ENCODE measurements at regions not wholly inside any gene's neighbourhood (a gene's known extent, or its start where the extent isn't known, plus 50 kb on each side); places are given as distances from the start of the nearest gene placed in this dataset.

DNA sequence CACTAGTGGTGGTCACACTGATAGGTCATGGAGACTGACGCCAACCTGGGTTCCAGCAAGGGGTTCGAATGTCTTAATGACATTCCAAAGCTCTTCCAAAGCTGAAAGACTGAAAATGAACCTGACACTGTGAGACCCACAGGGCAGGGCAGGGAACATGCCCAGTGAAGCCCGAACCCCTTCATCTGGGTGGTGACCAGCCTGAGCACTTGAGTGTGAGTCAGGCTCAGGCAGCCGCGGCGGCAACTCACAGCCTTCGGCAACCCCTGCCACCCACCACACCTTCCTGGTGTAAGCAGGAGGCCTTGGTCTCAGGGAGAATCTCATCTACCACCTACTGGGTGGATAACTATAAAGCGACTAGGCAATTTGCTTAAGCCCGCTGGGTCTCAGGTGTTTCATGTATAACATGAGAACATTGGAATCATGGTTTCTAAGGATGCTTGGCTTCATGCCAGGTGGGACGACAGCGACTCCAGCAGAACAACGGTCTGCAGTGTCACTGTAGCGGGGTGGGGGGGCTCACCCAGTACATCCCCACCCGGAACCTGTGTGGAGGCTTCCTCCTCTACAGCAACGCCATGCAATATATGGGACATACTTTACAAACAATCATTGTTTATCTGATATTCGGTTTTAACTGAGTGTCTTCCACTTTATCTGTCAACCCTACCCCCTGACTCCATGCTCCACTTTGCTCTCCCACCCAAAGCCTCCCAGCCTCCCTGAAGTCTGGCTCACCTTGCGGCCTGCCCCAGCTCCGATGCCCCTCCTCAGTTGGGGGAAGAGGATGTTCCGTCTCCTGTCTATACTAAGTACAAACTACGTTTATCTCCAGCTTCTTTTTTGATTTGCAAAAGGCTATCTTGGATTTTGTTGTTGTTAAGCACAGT is 125.0 kb upstream of the MEF2A start:
- DNase-seq = no peak

DNA sequence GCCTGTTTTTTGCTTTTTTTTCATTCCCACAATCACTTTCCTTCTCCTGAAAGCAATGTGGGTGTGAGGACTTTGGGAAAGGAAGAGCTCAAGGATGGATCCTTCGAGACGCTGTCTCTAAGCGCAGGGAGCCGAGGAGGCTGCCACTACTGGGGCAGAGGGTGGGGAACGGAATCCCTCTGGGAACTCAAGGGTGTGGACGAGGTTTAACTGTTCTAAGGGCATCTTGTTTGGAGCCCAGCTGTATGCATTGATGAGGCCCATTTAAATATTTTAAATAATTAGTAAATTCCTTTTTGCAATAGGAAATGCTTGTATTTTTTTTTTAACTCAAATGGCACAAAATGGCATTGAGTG is 124.4 kb upstream of the MEF2A start:
- no peak for DNase-seq

GRCh38 chr15:99441871-99442251 is 123.9 kb upstream of the MEF2A start:
- DNase-seq = no peak

DNA sequence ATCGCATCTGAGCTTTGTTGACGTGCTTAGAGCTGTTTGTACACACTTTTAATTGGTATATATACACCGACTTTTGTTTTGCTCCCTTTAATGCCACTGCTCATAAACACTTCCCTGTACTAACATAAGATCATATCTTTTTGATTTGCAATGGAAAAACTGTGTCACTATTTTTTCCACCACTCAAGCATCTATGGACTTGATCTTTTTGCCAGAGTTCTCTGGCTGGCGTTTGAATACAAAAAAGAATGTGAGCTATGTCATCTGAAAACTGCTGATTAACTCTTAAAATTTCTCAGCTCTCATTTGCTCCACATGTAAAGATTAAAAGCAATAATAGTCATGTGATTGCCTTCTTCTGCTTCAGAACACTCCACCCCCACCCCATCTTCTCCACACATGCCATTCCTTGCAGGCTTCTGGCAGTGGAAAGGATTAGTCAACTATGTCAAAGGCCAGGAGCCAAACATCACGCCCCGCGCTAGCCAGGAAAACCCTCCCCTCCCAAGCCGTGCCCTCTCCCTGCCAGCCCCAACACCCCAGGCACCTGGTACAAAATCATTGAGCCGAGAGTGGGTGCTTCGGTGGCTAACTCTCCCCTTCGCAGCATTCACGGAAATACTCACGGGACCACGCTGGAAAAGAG is 123.4 kb upstream of the MEF2A start:
- no peak for DNase-seq

DNA sequence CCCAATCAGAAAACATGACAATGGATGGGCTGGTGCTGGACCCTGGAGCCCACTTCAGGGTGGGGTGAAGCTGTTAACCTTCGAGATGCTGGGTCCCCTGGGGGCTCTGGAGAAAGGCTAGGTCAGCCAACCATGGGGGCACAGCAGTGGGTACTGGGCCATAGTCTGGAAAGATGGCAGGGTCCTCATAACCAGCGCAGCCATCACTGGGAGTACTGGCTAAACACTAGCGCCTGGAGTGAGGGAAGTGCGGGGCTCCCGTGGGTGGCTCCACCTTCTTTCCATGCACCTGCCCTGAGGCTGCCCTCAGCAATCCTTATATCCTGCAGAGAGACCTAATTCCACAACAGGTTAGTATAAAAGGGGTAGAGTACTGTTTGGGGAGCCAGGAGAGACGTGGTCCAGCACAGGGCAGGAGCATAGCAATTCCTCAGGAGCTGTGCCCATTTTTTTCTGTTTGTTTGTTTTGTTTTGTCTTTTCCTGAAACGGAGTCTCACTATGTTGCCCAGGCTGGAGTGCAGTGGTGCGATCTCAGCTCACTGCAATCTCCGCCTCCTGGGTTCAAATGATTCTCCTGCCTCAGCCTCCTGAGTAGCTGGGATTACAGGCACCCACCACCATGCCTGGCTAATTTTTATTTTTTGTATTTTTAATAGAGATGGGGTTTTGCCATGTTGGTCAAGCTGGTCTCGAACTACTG is 122.6 kb upstream of the MEF2A start:
- no peak for DNase-seq

GRCh38 chr15:99443768-99444446 is 121.9 kb upstream of the MEF2A start:
- no peak for DNase-seq

- no peak for DNase-seq
These were observed 120.4 kb upstream of the MEF2A start for GRCh38 chr15:99445272-99445850.

DNA sequence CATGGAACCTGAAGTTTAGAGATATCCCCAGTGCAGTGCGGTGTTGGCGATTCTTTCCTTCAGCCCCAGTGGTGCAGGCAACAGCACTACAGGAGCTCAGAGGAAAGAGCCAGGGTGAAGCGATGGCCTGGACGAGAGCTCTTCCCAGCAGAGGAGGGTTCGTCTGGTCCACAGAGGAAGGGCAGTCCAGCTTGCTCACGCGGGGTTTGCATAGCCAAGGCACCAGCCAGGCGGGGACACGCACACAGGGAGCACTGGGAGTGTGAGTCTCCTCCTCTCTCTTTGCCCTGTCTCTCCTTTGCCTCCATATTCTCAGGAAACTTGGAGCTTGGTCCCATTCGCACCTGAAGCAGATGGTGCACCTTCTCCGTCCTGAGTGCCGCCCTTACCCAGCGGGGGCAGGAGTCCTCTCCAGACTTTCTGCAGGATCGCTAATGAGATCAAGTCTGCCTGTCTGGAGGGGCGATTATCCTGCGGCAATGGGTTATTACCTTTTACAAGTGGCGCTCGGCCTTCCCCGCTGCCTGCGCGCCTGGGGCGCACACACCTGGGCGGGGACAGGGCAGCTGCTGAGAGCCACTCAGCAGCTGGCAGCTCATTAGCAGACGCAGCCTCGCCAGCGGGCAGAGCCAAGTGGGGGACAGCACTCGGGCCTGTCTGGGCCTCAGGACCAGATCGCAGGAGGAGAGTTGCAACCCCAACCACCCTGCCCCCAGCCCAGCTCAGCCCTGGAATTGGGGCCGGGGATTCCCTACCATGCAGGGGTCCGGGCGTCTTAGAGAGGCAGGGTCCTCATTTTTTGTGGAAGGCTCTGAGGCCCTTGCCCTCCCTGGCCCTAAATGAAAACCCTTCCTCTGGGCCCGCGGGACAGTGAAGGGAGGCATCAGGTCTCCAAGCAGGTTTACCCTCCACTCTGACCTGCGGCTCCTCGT is 119.0 kb upstream of the MEF2A start:
- no peak for DNase-seq

GRCh38 chr15:99447497-99448371 is 118.0 kb upstream of the MEF2A start:
- no peak for DNase-seq

- DNase-seq = no peak
These were observed 116.3 kb upstream of the MEF2A start for GRCh38 chr15:99449514-99449913.

- DNase-seq = no peak
These were observed 114.9 kb upstream of the MEF2A start for GRCh38 chr15:99450896-99451358.

DNA sequence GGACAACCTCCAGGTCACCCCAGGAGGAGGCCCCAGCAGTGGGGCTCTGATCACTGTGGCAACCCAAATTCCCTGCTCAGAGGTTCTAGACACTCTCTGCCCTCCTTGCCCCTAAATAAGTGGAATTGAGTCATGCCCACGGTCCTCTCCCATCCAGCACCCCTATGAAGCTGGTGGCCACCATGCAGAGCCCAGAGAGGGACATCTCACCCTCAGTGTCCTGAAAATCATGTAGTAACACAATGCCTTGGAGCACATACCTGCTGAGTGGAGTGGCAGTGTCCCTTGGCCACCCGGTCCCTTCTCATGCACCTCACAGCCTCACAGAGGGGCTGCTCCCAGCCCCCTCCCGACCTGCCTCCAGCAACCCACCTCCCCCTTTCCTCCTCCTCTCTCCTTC is 114.3 kb upstream of the MEF2A start:
- no peak for DNase-seq

GRCh38 chr15:99452010-99452409 is 113.8 kb upstream of the MEF2A start:
- no peak for DNase-seq

GRCh38 chr15:99452728-99453636 is 112.8 kb upstream of the MEF2A start:
- DNase-seq = no peak

DNA sequence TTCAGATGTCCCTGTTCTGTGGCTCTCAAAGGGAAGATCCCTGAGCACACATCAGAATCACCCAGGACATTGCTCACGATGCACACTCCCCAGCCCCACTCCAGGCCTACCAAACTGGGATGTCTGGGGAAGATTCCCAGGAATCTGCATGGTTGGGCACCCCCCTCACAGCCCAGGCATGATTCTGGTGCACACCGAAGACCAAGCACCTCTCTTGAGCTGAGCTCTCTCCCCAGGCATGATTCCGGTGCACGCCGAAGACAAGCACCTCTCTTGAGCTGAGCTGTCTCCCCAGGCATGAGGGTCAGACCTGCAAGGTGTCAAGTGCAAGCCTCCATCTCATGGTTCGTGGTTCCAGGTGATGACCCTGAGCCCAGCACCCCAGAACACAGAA is 112.2 kb upstream of the MEF2A start:
- no peak for DNase-seq

DNA sequence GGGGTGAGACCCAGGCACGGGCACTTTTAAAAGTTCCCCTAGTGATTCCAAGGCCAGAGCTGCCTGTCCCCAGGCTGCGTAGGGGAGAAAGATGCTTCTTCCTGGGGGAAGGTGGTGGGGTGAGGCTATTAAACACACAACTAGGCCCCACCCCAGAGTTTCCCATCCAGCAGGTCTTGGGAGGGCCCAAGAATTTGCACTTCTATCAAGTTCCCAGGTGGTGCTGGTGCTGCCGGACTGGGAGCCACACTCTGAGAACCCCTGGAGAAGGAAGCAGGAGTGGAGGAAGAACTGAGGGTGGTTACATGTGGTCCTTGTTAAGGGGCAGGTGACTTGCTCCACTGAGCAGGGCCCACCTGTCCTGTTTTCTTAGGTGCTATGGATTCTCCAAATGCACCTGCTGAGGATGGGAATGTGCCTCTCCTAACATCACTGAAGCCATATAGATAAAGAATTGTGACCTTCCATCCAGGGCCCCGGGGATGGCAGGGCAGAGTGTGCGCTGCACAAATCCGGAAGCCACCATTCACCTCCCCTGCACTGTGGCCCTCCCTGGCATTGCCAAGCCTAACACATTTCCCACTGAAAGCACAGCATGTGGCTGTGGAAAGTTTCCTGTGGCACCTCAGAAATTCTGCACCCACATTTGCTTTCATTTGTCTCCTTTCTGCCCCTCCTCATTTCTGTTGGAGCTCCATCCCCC is 111.5 kb upstream of the MEF2A start:
- DNase-seq = no peak

DNA sequence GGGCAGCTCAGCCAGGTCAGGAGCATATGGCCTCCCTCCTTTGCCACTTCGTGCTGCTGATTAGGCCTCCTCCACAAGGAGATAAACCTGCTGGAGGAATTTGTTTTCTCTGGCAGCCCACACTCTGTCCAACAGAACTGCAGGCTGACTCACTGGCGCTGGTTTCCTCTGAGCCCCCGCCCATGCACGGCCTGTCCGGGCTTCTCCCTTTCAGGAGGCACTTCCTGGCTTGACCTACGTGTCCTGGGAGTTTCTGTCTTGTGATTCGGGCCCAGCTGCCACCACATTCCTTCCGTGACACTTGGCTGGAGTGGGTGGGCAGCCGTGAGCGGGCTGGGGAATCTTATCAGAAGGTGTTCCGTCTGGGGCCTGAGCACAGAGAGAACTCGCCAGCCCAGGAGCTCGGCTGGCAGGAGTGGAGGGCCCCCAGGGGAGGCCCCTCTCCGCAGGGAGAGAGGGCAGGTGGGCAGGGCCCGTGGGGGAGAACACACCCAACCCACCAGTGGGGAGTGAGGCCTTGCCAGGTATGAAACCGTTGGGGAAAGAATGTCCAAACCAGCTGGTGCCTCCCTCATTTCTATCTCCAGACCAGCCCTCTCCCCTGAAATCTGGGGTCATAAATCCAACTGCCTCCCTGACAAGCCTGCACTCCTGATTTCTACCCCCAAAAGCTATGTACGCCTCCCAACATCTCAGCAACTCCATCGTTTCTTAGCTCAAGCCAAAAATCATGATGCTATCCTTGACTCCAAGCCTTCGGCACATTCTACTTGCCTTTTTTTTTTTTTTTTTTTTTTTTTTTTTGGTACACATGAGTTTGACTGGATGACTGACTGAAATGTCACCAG is 110.6 kb upstream of the MEF2A start:
- DNase-seq = no peak

DNA sequence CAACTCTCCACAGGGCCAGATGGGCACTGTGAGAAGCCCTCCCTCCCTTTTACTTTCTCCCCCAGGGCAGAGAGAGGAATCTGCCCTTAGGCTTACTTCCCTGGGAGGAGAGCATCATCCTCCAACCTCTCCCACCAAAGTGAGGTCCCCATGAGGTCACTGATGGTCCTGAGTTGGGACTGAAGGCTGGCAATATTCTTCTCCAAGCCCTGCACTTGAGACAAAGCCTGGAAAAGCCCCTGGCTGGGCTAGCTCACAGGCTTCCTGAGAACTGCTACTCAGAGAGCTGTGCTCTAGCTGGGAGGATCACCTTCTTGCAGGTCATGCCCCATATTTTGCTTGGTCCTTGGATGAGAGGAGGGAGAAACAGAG is 110.0 kb upstream of the MEF2A start:
- DNase-seq = no peak

Measured in KG1 (cell line).